Endothelial cell of umbilical vein (primary cell): ENCODE measurements at regions not wholly inside any gene's neighbourhood (a gene's known extent, or its start where the extent isn't known, plus 50 kb on each side); places are given as distances from the start of the nearest gene placed in this dataset.

Source experiments
- BruUV-seq: library from RNA; stranded (reverse); fragments of 400-500 nt; replicated peaks from 2 replicates; lab custom pipeline; 2021; lab: Mats Ljungman, UMichigan
- CTCF ChIA-PET: fragments of 300-600, 350-600 bp; sonication (Branson Sonifier 250); formaldehyde crosslinking; loops from one replicate; lab custom pipeline; 2021; ENCODE audit warnings: antibody characterized with exemption, inconsistent platforms; lab: Charles Lee
- POLR2A ChIA-PET: fragments of 300-600, 350-600 bp; sonication (Branson Sonifier 250); formaldehyde crosslinking; loops from one replicate; lab custom pipeline; 2021; ENCODE audit warnings: antibody characterized with exemption, inconsistent platforms; lab: Charles Lee
- DNase-seq: peaks from one replicate; pipeline ENCODE4 v3.0.0-alpha.2; 2011; ENCODE audit warnings: low read depth, low spot score
- FAIRE-seq: peaks from 2 replicates; lab custom pipeline; 2011; peaks lifted over from hg19 to GRCh38; lab: Jason Lieb, UNC
- H2AFZ ChIP-seq: 2 replicates; pipeline ENCODE4 v1.6.0; 2012; ENCODE audit warnings: low read depth, low read length, control low read depth, inconsistent platforms
- H3K27ac ChIP-seq: 2 replicates; pipeline ENCODE4 v1.5.1; 2011; ENCODE audit warnings: low read depth, mild to moderate bottlenecking, control low read depth, low read length, moderate library complexity; ENCODE audit not compliant: insufficient read depth
- H3K27me3 ChIP-seq, 2 experiments: 2 replicates each; pipeline versions ENCODE4 v1.6.0 to v1.6.1; 2011; ENCODE audit warnings: low read length in 2 of 2, mixed read lengths in 1 of 2; ENCODE audit not compliant: control insufficient read depth in 2 of 2, insufficient read depth in 2 of 2
- H3K36me3 ChIP-seq, 2 experiments: 2 replicates in 1 of 2; 3 replicates in 1 of 2; pipeline ENCODE4 v1.5.1; 2011; ENCODE audit warnings: low read length in 2 of 2, mild to moderate bottlenecking in 1 of 2, moderate library complexity in 1 of 2; ENCODE audit not compliant: control insufficient read depth in 2 of 2, insufficient read depth in 2 of 2; ENCODE audit errors: extremely low read depth in 1 of 2
- H3K4me1 ChIP-seq: 3 replicates; pipeline ENCODE4 v1.5.1; 2011; ENCODE audit warnings: mild to moderate bottlenecking, low read length; ENCODE audit not compliant: control insufficient read depth, insufficient read depth; ENCODE audit errors: extremely low read depth
- H3K4me2 ChIP-seq: 2 replicates; pipeline ENCODE4 v1.6.1; 2011; ENCODE audit warnings: low read length, control low read depth, mixed read lengths; ENCODE audit not compliant: insufficient read depth
- H3K4me3 ChIP-seq, 3 experiments: fragments of 200-600 bp in 1 of 3; sonication (generic), shearing (Covaris generic) in 1 of 3; replicated peaks in 1 of 3; 2 replicates each; pipeline ENCODE4 v1.5.1; 2011 to 2016; ENCODE audit warnings: control low read depth in 3 of 3, low read length in 3 of 3, mild to moderate bottlenecking in 2 of 3, inconsistent platforms in 1 of 3, low read depth in 1 of 3, moderate library complexity in 1 of 3; ENCODE audit not compliant: insufficient read depth in 1 of 3
- H3K79me2 ChIP-seq: 2 replicates; pipeline ENCODE4 v1.6.0; 2012; ENCODE audit warnings: low read length, inconsistent platforms; ENCODE audit not compliant: control insufficient read depth, insufficient read depth
- H3K9ac ChIP-seq: replicated peaks from 2 replicates; pipeline ENCODE3; 2011; ENCODE audit warnings: low read length, control low read depth; ENCODE audit not compliant: insufficient read depth; ENCODE audit errors: extremely low read depth
- H3K9me1 ChIP-seq: replicated peaks from 3 replicates; pipeline ENCODE4 v1.6.0; 2011; ENCODE audit warnings: mild to moderate bottlenecking, low read length; ENCODE audit not compliant: control insufficient read depth, insufficient read depth; ENCODE audit errors: extremely low read depth
- H3K9me3 ChIP-seq: replicated peaks from 2 replicates; pipeline ENCODE4 v1.5.1; 2012; ENCODE audit warnings: low read length, inconsistent platforms; ENCODE audit not compliant: control insufficient read depth, insufficient read depth
- H4K20me1 ChIP-seq: replicated peaks from 2 replicates; pipeline ENCODE3; 2011; ENCODE audit warnings: mild to moderate bottlenecking, low read length; ENCODE audit not compliant: control insufficient read depth, insufficient read depth; ENCODE audit errors: extremely low read depth
- EZH2 ChIP-seq: IDR thresholded peaks from 2 replicates; pipeline ENCODE4 v1.6.1; 2012; ENCODE audit warnings: borderline replicate concordance, low read depth, mild to moderate bottlenecking, moderate library complexity, low read length, inconsistent platforms; ENCODE audit not compliant: severe bottlenecking
- FOS ChIP-seq: IDR thresholded peaks from 2 replicates; pipeline ENCODE4 v1.6.1; 2011; ENCODE audit warnings: mild to moderate bottlenecking, low read length, moderate library complexity, borderline replicate concordance; ENCODE audit not compliant: insufficient read depth
- GATA2 ChIP-seq: IDR thresholded peaks from 2 replicates; pipeline ENCODE4 v1.7.0; 2011; ENCODE audit warnings: low read depth, mild to moderate bottlenecking, moderate library complexity, mixed read lengths, low read length; ENCODE audit not compliant: insufficient read length, insufficient read depth
- JUN ChIP-seq: IDR thresholded peaks from 2 replicates; pipeline ENCODE4 v1.6.1; 2011; ENCODE audit warnings: borderline replicate concordance, low read depth; ENCODE audit not compliant: insufficient read length, insufficient read depth
- MYC ChIP-seq: IDR thresholded peaks from one replicate; pipeline ENCODE4 v1.6.1; 2011; ENCODE audit warnings: mild to moderate bottlenecking, low read depth, low read length
- POLR2A ChIP-seq: IDR thresholded peaks from 2 replicates; pipeline ENCODE4 v1.6.1; 2012; ENCODE audit warnings: low read depth, mild to moderate bottlenecking, control low read depth, low read length
- POLR2AphosphoS5 ChIP-seq: IDR thresholded peaks from 2 replicates; pipeline ENCODE4 v1.6.1; 2012; ENCODE audit warnings: low read depth, mild to moderate bottlenecking, control low read depth, low read length, moderate library complexity; ENCODE audit not compliant: insufficient read depth
- dilution Hi-C: fragments of 300-500 bp; cut with MboI; formaldehyde crosslinking; loops from one replicate; pipeline ENCODE4 v1.15.0; 2019; ENCODE audit warnings: low sequenced_read_pairs; ENCODE audit not compliant: extremely low pct_ligation_motif_present
- intact Hi-C: fragments of 100-400 bp; cut with micrococcal nuclease; formaldehyde crosslinking; loops from one replicate; pipeline ENCODE4 v1.10.0; 2022
- TF ChIP-seq, protein P1 (sequence below), 2 donors: IDR thresholded peaks; 1 replicate in 1 of 2; 2 replicates in 1 of 2; pipeline ENCODE4 v1.5.1; 2011; ENCODE audit warnings: low read length in 2 of 2, mild to moderate bottlenecking in 2 of 2, moderate library complexity in 2 of 2, control low read depth in 1 of 2, inconsistent platforms in 1 of 2, low read depth in 1 of 2; ENCODE audit not compliant: insufficient read depth in 1 of 2; ENCODE audit errors: extremely low read depth in 1 of 2
- TF ChIP-seq, protein P2 (sequence below): IDR thresholded peaks from 2 replicates; pipeline ENCODE4 v1.6.1; 2011; ENCODE audit not compliant: insufficient read depth, insufficient read length

- Histone ChIP-seq H3K79me2 (no peaks in the 10 kb centered on the region), H3K4me1 (peaks cover 1% of the 10 kb centered on the region), H3K27ac (no peak overlapping the region), H4K20me1 (no peaks in the 10 kb centered on the region), H3K9me1 (no peaks in the 10 kb centered on the region), H2AFZ (no peak overlapping the region), H3K4me2 (no peak overlapping the region), H3K4me3 (no peak overlapping the region), H3K36me3 (no peaks in the 10 kb centered on the region), H3K9ac (no peak overlapping the region), H3K27me3 (no peaks in the 10 kb centered on the region), H3K9me3 (no peaks in the 10 kb centered on the region)
- TF ChIP-seq MYC (no peak), POLR2AphosphoS5 (no peak), EZH2 (no peak), POLR2A (no peak), JUN (no peak), FOS (no peak), GATA2 (no peak)
- TF ChIP-seq, protein P1, sequence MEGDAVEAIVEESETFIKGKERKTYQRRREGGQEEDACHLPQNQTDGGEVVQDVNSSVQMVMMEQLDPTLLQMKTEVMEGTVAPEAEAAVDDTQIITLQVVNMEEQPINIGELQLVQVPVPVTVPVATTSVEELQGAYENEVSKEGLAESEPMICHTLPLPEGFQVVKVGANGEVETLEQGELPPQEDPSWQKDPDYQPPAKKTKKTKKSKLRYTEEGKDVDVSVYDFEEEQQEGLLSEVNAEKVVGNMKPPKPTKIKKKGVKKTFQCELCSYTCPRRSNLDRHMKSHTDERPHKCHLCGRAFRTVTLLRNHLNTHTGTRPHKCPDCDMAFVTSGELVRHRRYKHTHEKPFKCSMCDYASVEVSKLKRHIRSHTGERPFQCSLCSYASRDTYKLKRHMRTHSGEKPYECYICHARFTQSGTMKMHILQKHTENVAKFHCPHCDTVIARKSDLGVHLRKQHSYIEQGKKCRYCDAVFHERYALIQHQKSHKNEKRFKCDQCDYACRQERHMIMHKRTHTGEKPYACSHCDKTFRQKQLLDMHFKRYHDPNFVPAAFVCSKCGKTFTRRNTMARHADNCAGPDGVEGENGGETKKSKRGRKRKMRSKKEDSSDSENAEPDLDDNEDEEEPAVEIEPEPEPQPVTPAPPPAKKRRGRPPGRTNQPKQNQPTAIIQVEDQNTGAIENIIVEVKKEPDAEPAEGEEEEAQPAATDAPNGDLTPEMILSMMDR (IDR thresholded peaks at IDR 0.05; ENCODE audit: extremely low read depth in 1 of 2, insufficient read depth in 1 of 2, low read depth in 1 of 2, low read length in 2 of 2) = no peak
- TF ChIP-seq, protein P2, sequence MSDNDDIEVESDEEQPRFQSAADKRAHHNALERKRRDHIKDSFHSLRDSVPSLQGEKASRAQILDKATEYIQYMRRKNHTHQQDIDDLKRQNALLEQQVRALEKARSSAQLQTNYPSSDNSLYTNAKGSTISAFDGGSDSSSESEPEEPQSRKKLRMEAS = no peak
- intact Hi-C loops = loop anchor here (10.0 kb wide), 1 partner anchor 114 kb away; no protein-coding TSS in a partner anchor
- CTCF ChIA-PET = interaction anchor here (0.9 kb wide), 1 partner anchor 64 kb away, joined by 3 read pairs; no protein-coding TSS in a partner anchor
- no TSS peak for BruUV-seq
- POLR2A ChIA-PET = no interaction called here
- dilution Hi-C loops = no loop called here
- DNase-seq = no peak
- no peak for FAIRE-seq
These were observed 63.2 kb upstream of the HRH1 start for GRCh38 chr3:11091088-11091590.
